H1 (cell line): ENCODE measurements at regions not wholly inside any gene's neighbourhood (a gene's known extent, or its start where the extent isn't known, plus 50 kb on each side); places are given as distances from the start of the nearest gene placed in this dataset.
"Not testable (repeated sequence)": the region's sequence is repeated elsewhere in the genome, so short reads cannot be mapped to it uniquely, and the experiment has no call there.

Source experiments
- CTCF ChIA-PET: fragments of 300-600 bp; sonication (Branson Sonifier 250); formaldehyde crosslinking; loops from one replicate; lab custom pipeline; 2021; ENCODE audit not compliant: partially characterized antibody; lab: Charles Lee
- POLR2A ChIA-PET: fragments of 300-600 bp; sonication (Branson Sonifier 250); formaldehyde crosslinking; loops from one replicate; lab custom pipeline; 2021; ENCODE audit warnings: inconsistent platforms; ENCODE audit not compliant: partially characterized antibody; lab: Charles Lee
- DNase-seq, 2 experiments: peaks; one replicate each; pipeline versions ENCODE4 v3.0.0 to v3.0.0-alpha.2; 2010 to 2022; ENCODE audit warnings: low spot score in 2 of 2, low read depth in 1 of 2, mixed read lengths in 1 of 2
- FAIRE-seq: peaks from 2 replicates; lab custom pipeline; 2011; peaks lifted over from hg19 to GRCh38; lab: Jason Lieb, UNC
- H2AFZ ChIP-seq: 2 replicates; pipeline ENCODE4 v1.8.1; 2012; ENCODE audit warnings: low read length, inconsistent platforms
- H2AK5ac ChIP-seq: 2 replicates; pipeline ENCODE4 v1.6.1; 2013; ENCODE audit warnings: low read depth, low read length
- H2BK120ac ChIP-seq: replicated peaks from 2 replicates; pipeline ENCODE3; 2013; ENCODE audit warnings: low read depth, low read length, inconsistent platforms
- H2BK12ac ChIP-seq: 2 replicates; pipeline ENCODE4 v1.6.1; 2013; ENCODE audit warnings: low read depth, low read length
- H2BK15ac ChIP-seq: 2 replicates; pipeline ENCODE4 v1.6.1; 2013; ENCODE audit warnings: low read length
- H2BK20ac ChIP-seq: 2 replicates; pipeline ENCODE4 v1.6.1; 2013; ENCODE audit warnings: low read length
- H2BK5ac ChIP-seq: 2 replicates; pipeline ENCODE4 v1.6.1; 2013; ENCODE audit warnings: low read depth, low read length
- H3K14ac ChIP-seq: 2 replicates; pipeline ENCODE4 v1.6.1; 2013; ENCODE audit warnings: inconsistent platforms; ENCODE audit not compliant: insufficient read length
- H3K18ac ChIP-seq: 2 replicates; pipeline ENCODE4 v1.6.1; 2013; ENCODE audit warnings: low read length; ENCODE audit errors: extremely low read depth
- H3K23ac ChIP-seq: 2 replicates; pipeline ENCODE4 v1.6.1; 2013; ENCODE audit warnings: inconsistent platforms; ENCODE audit not compliant: insufficient read length
- H3K23me2 ChIP-seq: 2 replicates; pipeline ENCODE4 v1.6.1; 2013; ENCODE audit warnings: low read depth, low read length
- H3K27ac ChIP-seq: 2 replicates; pipeline ENCODE4 v1.6.1; 2011; ENCODE audit warnings: low read depth, low read length, inconsistent platforms
- H3K27me3 ChIP-seq, 4 experiments: replicated peaks in 1 of 4; 1 replicate in 1 of 4; 2 replicates in 3 of 4; pipeline versions ENCODE4 v1.6.1 to v1.8.1; 2011 to 2013; ENCODE audit warnings: low read length in 3 of 4, mild to moderate bottlenecking in 3 of 4, inconsistent platforms in 2 of 4, mixed read lengths in 2 of 4, moderate library complexity in 1 of 4; ENCODE audit not compliant: control insufficient read depth in 3 of 4, insufficient read depth in 3 of 4; ENCODE audit errors: extremely low read depth in 1 of 4
- H3K36me3 ChIP-seq, 4 experiments: 2 replicates each; pipeline versions ENCODE4 v1.6.1 to v1.8.1; 2011 to 2013; ENCODE audit warnings: mild to moderate bottlenecking in 4 of 4, low read length in 3 of 4, moderate library complexity in 2 of 4, control low read depth in 1 of 4, inconsistent platforms in 1 of 4; ENCODE audit not compliant: insufficient read depth in 4 of 4, control insufficient read depth in 2 of 4
- H3K4ac ChIP-seq: replicated peaks from 2 replicates; pipeline ENCODE3; 2013; ENCODE audit warnings: low read length, low read depth, mixed read lengths, inconsistent platforms; ENCODE audit not compliant: insufficient read length
- H3K4me1 ChIP-seq, 4 experiments: replicated peaks in 1 of 4; 1 replicate in 1 of 4; 2 replicates in 3 of 4; pipeline versions ENCODE4 v1.6.1 to v1.8.1; 2011 to 2013; ENCODE audit warnings: low read length in 3 of 4, inconsistent platforms in 2 of 4, mixed read lengths in 1 of 4; ENCODE audit not compliant: insufficient read depth in 4 of 4, control insufficient read depth in 3 of 4
- H3K4me2 ChIP-seq, 2 experiments: 2 replicates each; pipeline versions ENCODE4 v1.6.1 to v1.8.1; 2011 to 2013; ENCODE audit warnings: low read depth in 2 of 2, low read length in 2 of 2, control low read depth in 1 of 2, inconsistent platforms in 1 of 2, mild to moderate bottlenecking in 1 of 2; ENCODE audit not compliant: insufficient read depth in 1 of 2
- H3K4me3 ChIP-seq, 4 experiments: fragments of 200-600, 300-600 bp in 1 of 4; sonication (generic), shearing (Covaris generic), sonication (Bioruptor Twin) in 1 of 4; 2 replicates each; pipeline versions ENCODE4 v1.5.1 to v1.8.1; 2011 to 2016; ENCODE audit warnings: low read length in 4 of 4, low read depth in 3 of 4, control low read depth in 2 of 4, inconsistent platforms in 2 of 4, mild to moderate bottlenecking in 2 of 4, mixed read lengths in 1 of 4, moderate library complexity in 1 of 4; ENCODE audit not compliant: insufficient read depth in 2 of 4; ENCODE audit errors: extremely low read depth in 1 of 4
- H3K56ac ChIP-seq: replicated peaks from 2 replicates; pipeline ENCODE3; 2013; ENCODE audit warnings: low read depth, mild to moderate bottlenecking, mixed read lengths, low read length, inconsistent platforms; ENCODE audit not compliant: insufficient read length
- H3K79me1 ChIP-seq: 2 replicates; pipeline ENCODE4 v1.6.1; 2013; ENCODE audit warnings: low read depth, low read length, control low read depth
- H3K79me2 ChIP-seq, 2 experiments: 2 replicates each; pipeline versions ENCODE4 v1.6.1 to v1.8.1; 2012 to 2013; ENCODE audit warnings: low read length in 2 of 2, mild to moderate bottlenecking in 2 of 2, inconsistent platforms in 1 of 2; ENCODE audit not compliant: insufficient read depth in 2 of 2, control insufficient read depth in 1 of 2
- H3K9ac ChIP-seq, 4 experiments: replicated peaks in 1 of 4; 1 replicate in 1 of 4; 2 replicates in 3 of 4; pipeline versions ENCODE4 v1.6.1 to v1.8.1; 2011 to 2013; ENCODE audit warnings: low read depth in 3 of 4, low read length in 3 of 4, control low read depth in 2 of 4, mild to moderate bottlenecking in 2 of 4, moderate library complexity in 2 of 4, inconsistent platforms in 1 of 4; ENCODE audit errors: extremely low read depth in 1 of 4
- H3K9me3 ChIP-seq, 2 experiments: 2 replicates each; pipeline versions ENCODE4 v1.6.1 to v1.8.1; 2012 to 2013; ENCODE audit warnings: mild to moderate bottlenecking in 2 of 2, moderate library complexity in 2 of 2, control low read depth in 1 of 2, inconsistent platforms in 1 of 2, low read depth in 1 of 2, low read length in 1 of 2, mixed read lengths in 1 of 2; ENCODE audit not compliant: insufficient read depth in 2 of 2
- H4K20me1 ChIP-seq, 2 experiments: replicated peaks in 1 of 2; 2 replicates each; pipeline versions ENCODE3 to v1.8.1; 2011 to 2013; ENCODE audit warnings: inconsistent platforms in 2 of 2, low read length in 2 of 2, mild to moderate bottlenecking in 1 of 2; ENCODE audit not compliant: insufficient read depth in 2 of 2, control insufficient read depth in 1 of 2
- H4K5ac ChIP-seq: 2 replicates; pipeline ENCODE4 v1.6.1; 2013; ENCODE audit warnings: low read length, low read depth, mixed read lengths, inconsistent platforms; ENCODE audit not compliant: insufficient read length
- H4K8ac ChIP-seq: 2 replicates; pipeline ENCODE4 v1.8.0; 2013; ENCODE audit warnings: mild to moderate bottlenecking, moderate library complexity, low read length, inconsistent platforms; ENCODE audit not compliant: insufficient read depth; ENCODE audit errors: extremely low read depth
- H4K91ac ChIP-seq: replicated peaks from 2 replicates; pipeline ENCODE3; 2013; ENCODE audit warnings: low read length, mixed read lengths, inconsistent platforms; ENCODE audit not compliant: insufficient read length
- WGBS, 2 experiments: shearing (Covaris generic) in 1 of 2; methylation state at CpG; one replicate each; pipeline versions ENCODE4 v1.1.6 to v1.1.7; 2013 to 2015; ENCODE audit warnings: low lambda C conversion rate in 2 of 2, mixed read lengths in 2 of 2, inconsistent platforms in 1 of 2, low coverage in 1 of 2, missing lambda C conversion rate in 1 of 2; ENCODE audit not compliant: insufficient replicate concordance in 2 of 2, insufficient coverage in 1 of 2, insufficient read length in 1 of 2; ENCODE audit errors: extremely low coverage in 1 of 2, missing lambda C conversion rate in 1 of 2; 5-methylcytosine and 5-hydroxymethylcytosine counted together

- H3K9me3 ChIP-seq, H3K56ac ChIP-seq, H4K20me1 ChIP-seq, H4K8ac ChIP-seq, H3K4me2 ChIP-seq, H3K36me3 ChIP-seq, H3K4me3 ChIP-seq, H2AFZ ChIP-seq, H4K91ac ChIP-seq, H2BK120ac ChIP-seq, FAIRE-seq, H2BK15ac ChIP-seq, H3K4ac ChIP-seq, DNase-seq, H2AK5ac ChIP-seq, H2BK20ac ChIP-seq, H4K5ac ChIP-seq, H3K9ac ChIP-seq, H2BK5ac ChIP-seq, H3K4me1 ChIP-seq, H3K14ac ChIP-seq, H3K27ac ChIP-seq, H3K23me2 ChIP-seq, H3K79me2 ChIP-seq, H3K79me1 ChIP-seq, H2BK12ac ChIP-seq, H3K23ac ChIP-seq, H3K18ac ChIP-seq, H3K27me3 ChIP-seq, POLR2A ChIA-PET: not testable (repeated sequence)
- 95% methylated on average over 8 of the region's 10 CpGs; no CpG with 5 or more reads in 1 of the 2 experiments for WGBS, 2 experiments
- CTCF ChIA-PET: interaction anchor here (1.3 kb wide), 1 partner anchor 23 kb away, joined by 3 read pairs; no protein-coding TSS in a partner anchor
Observed at GRCh38 chr10:30163410-30163809, 104.0 kb upstream of the JCAD start.

GRCh38 chr10:30162796-30163195 lies 103.4 kb upstream of the JCAD start:
- H3K4me3 ChIP-seq, H3K23me2 ChIP-seq, H3K9me3 ChIP-seq, H2BK12ac ChIP-seq, H2AFZ ChIP-seq, H2AK5ac ChIP-seq, POLR2A ChIA-PET, H3K18ac ChIP-seq, H3K27me3 ChIP-seq, CTCF ChIA-PET, H3K56ac ChIP-seq, H3K23ac ChIP-seq, H4K20me1 ChIP-seq, DNase-seq, FAIRE-seq, H4K8ac ChIP-seq, H3K27ac ChIP-seq, H2BK15ac ChIP-seq, H4K91ac ChIP-seq, H3K36me3 ChIP-seq, H3K9ac ChIP-seq, H2BK120ac ChIP-seq, H3K4me2 ChIP-seq, H3K4me1 ChIP-seq, H2BK20ac ChIP-seq, H3K14ac ChIP-seq, H3K79me2 ChIP-seq, H2BK5ac ChIP-seq, H4K5ac ChIP-seq, H3K79me1 ChIP-seq, H3K4ac ChIP-seq: not testable (repeated sequence)
- WGBS, 2 experiments: 92% methylated on average over 13 of the region's 25 CpGs; no CpG with 5 or more reads in 1 of the 2 experiments
